Adrenal gland (tissue), 9 donors: ENCODE measurements at regions not wholly inside any gene's neighbourhood (a gene's known extent, or its start where the extent isn't known, plus 50 kb on each side); places are given as distances from the start of the nearest gene placed in this dataset.

ENCODE experiments used
- DNase-seq, 7 donors: peaks; one replicate each; pipeline ENCODE4 v3.0.0-alpha.2; 2019 to 2020
- H3K27ac ChIP-seq, 5 donors: fragments of 200-600 bp; sonication (generic) in 4 of 5; 1 replicate in 3 of 5; 2 replicates in 2 of 5; pipeline versions ENCODE4 v1.5.1 to v1.8.0; 2016 to 2020; ENCODE audit warnings: mild to moderate bottlenecking in 1 of 5
- H3K27me3 ChIP-seq: fragments of 200-600 bp; 2 replicates; pipeline ENCODE4 v1.8.0; 2021
- H3K36me3 ChIP-seq, 2 donors: fragments of 200-600 bp; replicated peaks in 1 of 2; 1 replicate in 1 of 2; 2 replicates in 1 of 2; pipeline versions ENCODE4 v1.5.1 to v1.8.0; 2018 to 2022
- H3K4me1 ChIP-seq, 2 donors: fragments of 200-600 bp; replicated peaks in 1 of 2; 1 replicate in 1 of 2; 2 replicates in 1 of 2; pipeline versions ENCODE4 v1.5.1 to v1.8.0; 2018 to 2021
- H3K4me3 ChIP-seq, 4 donors: fragments of 200-600 bp; sonication (generic) in 3 of 4; one replicate each; pipeline ENCODE4 v1.5.1; 2016 to 2018
- H3K9me3 ChIP-seq, 3 donors: fragments of 200-600 bp; sonication (generic) in 1 of 3; replicated peaks in 1 of 3; 1 replicate in 2 of 3; 2 replicates in 1 of 3; pipeline versions ENCODE4 v1.5.1 to v1.8.0; 2016 to 2021
- POLR2A ChIP-seq, 2 donors: fragments of 450-650 bp; IDR thresholded peaks; one replicate each; pipeline ENCODE4 v1.6.1; 2017; ENCODE audit warnings: antibody characterized with exemption in 2 of 2, mild to moderate bottlenecking in 2 of 2, moderate library complexity in 1 of 2
- WGBS, 4 donors: extraction: QIAGEN DNeasy Blood & Tissue Kit in 2 of 4; methylation state at CpG; one replicate each; pipeline versions ENCODE4 v1.1.5 to v1.1.7; 2013 to 2017; 5-methylcytosine and 5-hydroxymethylcytosine counted together
- intact Hi-C, 2 donors: fragments of 100-400 bp; cut with DNase I; formaldehyde crosslinking; loops; one replicate each; pipeline versions ENCODE4 v1.14.1 to v1.15.0; 2022 to 2023
- TF ChIP-seq, protein P1 (sequence below), 6 experiments: fragments of 450-650 bp in 4 of 6; fragments of 200-600 bp in 2 of 6; sonication (generic) in 1 of 6; IDR thresholded peaks; 1 replicate in 5 of 6; 2 replicates in 1 of 6; pipeline versions ENCODE4 v1.5.1 to v1.8.0; 2016 to 2021; ENCODE audit warnings: antibody characterized with exemption in 6 of 6, mild to moderate bottlenecking in 2 of 6, moderate library complexity in 1 of 6
- donor health status: healthy with polysubstance abuse.
- donor health status: Bipolar disorder and iron deficiency.
- donor health status: DM: yes; HTN: yes; CAD: no.
- donor health status: DM: no; HTN: no; CAD: no.
- donor health status: DM: no; HTN: no; CAD: no.

GRCh38 chr17:71625330-71625729 is 495.5 kb upstream of the SOX9 start:
- DNase-seq: no peak
- Histone ChIP-seq H3K36me3 (no peaks in the 10 kb centered on the region), H3K27ac (no peak overlapping the region), H3K27me3 (no peaks in the 10 kb centered on the region), H3K4me1 (no peaks in the 10 kb centered on the region), H3K9me3 (no peaks in the 10 kb centered on the region), H3K4me3 (no peak overlapping the region)
- WGBS, 4 donors: 54 to 71% (median 59%) methylated on average over 1 of the region's 1 CpG
- intact Hi-C loops: no loop called here
- TF ChIP-seq POLR2A (IDR thresholded peaks at IDR 0.05): no peak
- TF ChIP-seq, protein P1, sequence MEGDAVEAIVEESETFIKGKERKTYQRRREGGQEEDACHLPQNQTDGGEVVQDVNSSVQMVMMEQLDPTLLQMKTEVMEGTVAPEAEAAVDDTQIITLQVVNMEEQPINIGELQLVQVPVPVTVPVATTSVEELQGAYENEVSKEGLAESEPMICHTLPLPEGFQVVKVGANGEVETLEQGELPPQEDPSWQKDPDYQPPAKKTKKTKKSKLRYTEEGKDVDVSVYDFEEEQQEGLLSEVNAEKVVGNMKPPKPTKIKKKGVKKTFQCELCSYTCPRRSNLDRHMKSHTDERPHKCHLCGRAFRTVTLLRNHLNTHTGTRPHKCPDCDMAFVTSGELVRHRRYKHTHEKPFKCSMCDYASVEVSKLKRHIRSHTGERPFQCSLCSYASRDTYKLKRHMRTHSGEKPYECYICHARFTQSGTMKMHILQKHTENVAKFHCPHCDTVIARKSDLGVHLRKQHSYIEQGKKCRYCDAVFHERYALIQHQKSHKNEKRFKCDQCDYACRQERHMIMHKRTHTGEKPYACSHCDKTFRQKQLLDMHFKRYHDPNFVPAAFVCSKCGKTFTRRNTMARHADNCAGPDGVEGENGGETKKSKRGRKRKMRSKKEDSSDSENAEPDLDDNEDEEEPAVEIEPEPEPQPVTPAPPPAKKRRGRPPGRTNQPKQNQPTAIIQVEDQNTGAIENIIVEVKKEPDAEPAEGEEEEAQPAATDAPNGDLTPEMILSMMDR (IDR thresholded peaks at IDR 0.05): no peak

DNA sequence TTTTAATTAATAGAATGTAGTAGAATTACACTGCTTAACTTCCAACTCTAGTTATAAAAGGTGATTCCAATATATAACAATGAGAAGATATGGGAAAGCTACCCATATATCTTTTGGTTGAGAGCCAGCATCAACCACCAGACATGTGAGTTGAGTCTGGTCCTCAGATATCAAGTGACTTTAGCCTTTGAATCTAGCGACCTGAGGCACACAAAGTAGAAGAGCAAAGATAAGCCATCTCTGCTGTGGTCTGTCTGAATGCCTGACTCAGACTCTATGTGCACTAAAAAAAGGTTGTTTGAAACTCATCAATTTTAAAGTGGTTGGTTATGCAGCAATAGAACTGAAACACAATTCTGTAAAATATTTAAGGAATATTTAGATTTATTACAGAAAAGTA is 492.5 kb upstream of the SOX9 start:
- Histone ChIP-seq H3K9me3 (no peaks in the 10 kb centered on the region), H3K4me1 (no peaks in the 10 kb centered on the region), H3K27me3 (no peaks in the 10 kb centered on the region), H3K36me3 (no peaks in the 10 kb centered on the region), H3K27ac (no peak overlapping the region), H3K4me3 (no peak overlapping the region)
- no peak for DNase-seq
- WGBS, 4 donors: 25 to 55% (median 53%) methylated on average over 1 of the region's 1 CpG
- no peak for TF ChIP-seq POLR2A (IDR thresholded peaks at IDR 0.05)
- TF ChIP-seq, protein P1 (IDR thresholded peaks at IDR 0.05): no peak
- intact Hi-C loops: no loop called here

- Histone ChIP-seq H3K4me3 (no peak overlapping the region), H3K27me3 (no peaks in the 10 kb centered on the region), H3K27ac (no peak overlapping the region), H3K4me1 (no peaks in the 10 kb centered on the region), H3K9me3 (no peaks in the 10 kb centered on the region), H3K36me3 (no peaks in the 10 kb centered on the region)
- 36 to 54% (median 46%) methylated on average over 1 of the region's 1 CpG for WGBS, 4 donors
- DNase-seq: no peak
- no peak for TF ChIP-seq POLR2A (IDR thresholded peaks at IDR 0.05)
- TF ChIP-seq, protein P1 (IDR thresholded peaks at IDR 0.05): no peak
- intact Hi-C loops: no loop called here
Measured at GRCh38 chr17:71631483-71631882, 489.3 kb upstream of the SOX9 start.

GRCh38 chr17:71632328-71632727 is 488.5 kb upstream of the SOX9 start:
- 8 to 22% (median 18%) methylated on average over 2 of the region's 2 CpGs for WGBS, 4 donors
- Histone ChIP-seq H3K36me3 (no peaks in the 10 kb centered on the region), H3K4me1 (no peaks in the 10 kb centered on the region), H3K4me3 (no peak overlapping the region), H3K9me3 (no peaks in the 10 kb centered on the region), H3K27ac (no peak overlapping the region), H3K27me3 (no peaks in the 10 kb centered on the region)
- TF ChIP-seq, protein P1 (IDR thresholded peaks at IDR 0.05): no peak
- TF ChIP-seq POLR2A (IDR thresholded peaks at IDR 0.05): no peak
- DNase-seq: peak in 1 of 7 donors; percentile 15
- intact Hi-C loops: no loop called here
